ENCODE measurements at regions not wholly inside any gene's neighbourhood (a gene's known extent, or its start where the extent isn't known, plus 50 kb on each side); places are given as distances from the start of the nearest gene placed in this dataset.

DNA sequence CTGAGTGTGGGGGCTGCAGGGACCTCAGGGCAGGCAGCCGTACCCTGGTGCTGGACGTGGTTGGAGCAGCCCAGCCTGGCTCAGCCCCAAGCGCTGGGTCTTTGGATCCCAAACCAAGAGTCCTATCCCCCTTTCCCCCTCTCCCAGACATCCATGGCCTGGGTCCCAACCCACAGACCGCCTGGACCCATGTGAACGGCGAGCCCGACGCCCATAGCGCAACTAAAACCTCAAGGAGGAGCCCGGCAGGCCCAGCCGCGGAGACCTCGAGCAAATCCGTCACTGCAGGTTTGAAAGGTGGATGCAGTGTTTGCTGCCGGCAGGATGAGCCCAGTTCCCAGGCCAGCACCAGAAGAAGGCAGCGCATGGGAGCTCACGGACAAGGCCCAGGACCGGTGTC, 337.0 kb downstream of the BRD1 start:
- TF ChIP-seq, protein P1, sequence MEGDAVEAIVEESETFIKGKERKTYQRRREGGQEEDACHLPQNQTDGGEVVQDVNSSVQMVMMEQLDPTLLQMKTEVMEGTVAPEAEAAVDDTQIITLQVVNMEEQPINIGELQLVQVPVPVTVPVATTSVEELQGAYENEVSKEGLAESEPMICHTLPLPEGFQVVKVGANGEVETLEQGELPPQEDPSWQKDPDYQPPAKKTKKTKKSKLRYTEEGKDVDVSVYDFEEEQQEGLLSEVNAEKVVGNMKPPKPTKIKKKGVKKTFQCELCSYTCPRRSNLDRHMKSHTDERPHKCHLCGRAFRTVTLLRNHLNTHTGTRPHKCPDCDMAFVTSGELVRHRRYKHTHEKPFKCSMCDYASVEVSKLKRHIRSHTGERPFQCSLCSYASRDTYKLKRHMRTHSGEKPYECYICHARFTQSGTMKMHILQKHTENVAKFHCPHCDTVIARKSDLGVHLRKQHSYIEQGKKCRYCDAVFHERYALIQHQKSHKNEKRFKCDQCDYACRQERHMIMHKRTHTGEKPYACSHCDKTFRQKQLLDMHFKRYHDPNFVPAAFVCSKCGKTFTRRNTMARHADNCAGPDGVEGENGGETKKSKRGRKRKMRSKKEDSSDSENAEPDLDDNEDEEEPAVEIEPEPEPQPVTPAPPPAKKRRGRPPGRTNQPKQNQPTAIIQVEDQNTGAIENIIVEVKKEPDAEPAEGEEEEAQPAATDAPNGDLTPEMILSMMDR (IDR thresholded peaks at IDR 0.05) = no peak
- no peak for DNase-seq (ENCODE audit: low spot score)
- no peak for ATAC-seq (ENCODE audit: low FRiP score)

DNA sequence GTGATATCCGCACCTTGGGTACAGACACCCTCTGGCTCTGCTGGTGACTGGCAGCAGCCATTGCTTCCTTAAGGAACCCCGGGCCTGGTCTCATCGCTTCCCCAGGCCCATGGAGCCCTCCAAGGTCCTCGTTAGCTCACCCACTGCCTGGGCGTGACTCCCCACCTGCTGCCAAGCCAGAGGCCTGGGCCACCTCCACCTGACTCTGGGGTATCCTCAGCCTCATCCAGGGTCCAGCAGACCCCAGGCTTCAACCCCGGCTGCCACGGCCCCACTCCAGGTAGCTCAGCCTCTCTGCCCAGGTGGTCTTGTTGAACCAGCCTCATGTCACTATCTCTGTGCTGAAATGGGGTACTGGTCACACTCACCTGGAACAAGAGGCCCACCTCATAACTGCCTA, 337.9 kb downstream of the BRD1 start:
- ATAC-seq (ENCODE audit: low FRiP score) = no peak
- TF ChIP-seq, protein P1 (IDR thresholded peaks at IDR 0.05) = no peak
- no peak for DNase-seq (ENCODE audit: low spot score)

DNA sequence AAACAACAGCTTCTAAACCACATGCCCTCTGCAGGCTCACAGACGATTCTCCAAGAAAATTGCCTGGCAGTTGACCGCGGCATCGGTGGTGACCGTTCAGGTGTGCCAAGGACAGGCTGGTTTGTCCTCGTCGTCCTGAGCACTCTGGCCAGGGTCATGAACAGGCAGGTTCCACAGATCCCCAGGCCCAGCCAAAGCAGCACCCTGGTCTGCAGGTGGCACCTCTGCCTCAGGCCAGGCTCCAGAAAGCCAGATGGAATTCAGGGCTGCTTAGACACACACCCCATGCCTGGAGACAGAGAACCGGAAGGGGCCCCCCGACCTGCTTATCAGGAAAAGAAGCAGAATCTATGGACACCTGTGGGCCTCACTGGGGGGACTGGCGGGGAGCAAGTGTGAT, 338.7 kb downstream of the BRD1 start:
- no peak for DNase-seq (ENCODE audit: low spot score)
- ATAC-seq (ENCODE audit: low FRiP score) = no peak
- TF ChIP-seq, protein P1 (IDR thresholded peaks at IDR 0.05) = no peak

DNA sequence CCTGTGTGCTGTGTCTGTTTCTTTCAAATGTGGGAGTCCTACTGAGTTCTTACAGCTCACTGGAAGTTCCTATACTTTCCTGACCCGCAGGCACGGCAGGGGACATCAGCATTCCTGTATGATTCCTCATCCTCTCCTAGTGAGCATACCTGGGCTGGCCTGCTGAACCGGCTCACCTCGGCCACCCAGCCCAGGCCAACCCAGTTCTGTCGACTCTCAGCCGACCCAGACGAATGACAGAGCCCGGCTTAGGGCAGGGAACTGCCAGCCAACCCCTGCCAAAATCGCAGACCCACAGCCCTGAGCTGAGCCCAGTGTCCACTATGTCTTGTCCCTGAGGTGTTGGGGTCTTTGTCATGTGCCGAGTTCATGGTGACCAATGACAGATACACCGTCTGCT, 339.7 kb downstream of the BRD1 start:
- ATAC-seq (ENCODE audit: low FRiP score) = no peak
- TF ChIP-seq, protein P1 (IDR thresholded peaks at IDR 0.05) = no peak
- no peak for DNase-seq (ENCODE audit: low spot score)

DNA sequence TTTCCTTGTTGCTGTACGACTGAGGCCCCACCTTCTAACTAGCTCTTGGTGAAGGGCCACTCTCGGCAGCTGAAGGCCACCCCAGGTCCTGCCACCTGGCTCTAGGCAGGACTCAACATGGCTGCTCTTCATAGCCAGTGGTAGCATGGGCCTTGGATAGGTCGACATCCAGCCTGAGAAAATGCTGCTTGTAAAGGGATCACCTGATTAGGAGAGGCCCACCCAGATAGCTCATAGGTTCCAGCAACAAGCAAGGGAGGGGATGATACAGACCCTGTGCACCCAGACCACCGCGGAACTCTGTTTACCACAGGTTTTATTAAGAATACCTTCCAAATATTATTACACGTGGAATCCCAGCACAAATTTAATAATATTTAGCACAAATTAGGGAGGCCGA, 341.4 kb downstream of the BRD1 start:
- TF ChIP-seq, protein P1 (IDR thresholded peaks at IDR 0.05) = no peak
- no peak for ATAC-seq (ENCODE audit: low FRiP score)
- no peak for DNase-seq (ENCODE audit: low spot score)

DNA sequence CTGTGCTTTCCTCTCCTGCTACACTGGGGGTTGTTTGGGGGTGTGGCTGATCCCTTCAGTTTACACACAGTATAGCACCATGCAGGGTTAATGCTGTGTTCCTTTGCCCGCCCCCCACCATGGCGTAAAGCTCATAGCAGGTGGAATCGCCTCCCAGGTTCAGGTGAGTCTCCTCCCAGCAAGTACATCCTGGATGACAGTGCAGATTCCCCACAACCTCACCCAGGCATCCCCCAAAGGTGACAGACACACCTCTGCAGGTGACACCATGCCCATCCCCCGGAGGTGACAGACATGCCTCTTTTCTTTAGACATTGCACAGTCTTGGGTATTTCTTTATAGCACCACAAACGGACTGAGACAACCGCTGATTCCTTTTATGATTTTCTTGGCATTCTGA, 343.7 kb downstream of the BRD1 start:
- ATAC-seq (ENCODE audit: low FRiP score) (no peak), DNase-seq (ENCODE audit: low spot score) (no peak)
- TF ChIP-seq, protein P1 (IDR thresholded peaks at IDR 0.05) = no peak

DNA sequence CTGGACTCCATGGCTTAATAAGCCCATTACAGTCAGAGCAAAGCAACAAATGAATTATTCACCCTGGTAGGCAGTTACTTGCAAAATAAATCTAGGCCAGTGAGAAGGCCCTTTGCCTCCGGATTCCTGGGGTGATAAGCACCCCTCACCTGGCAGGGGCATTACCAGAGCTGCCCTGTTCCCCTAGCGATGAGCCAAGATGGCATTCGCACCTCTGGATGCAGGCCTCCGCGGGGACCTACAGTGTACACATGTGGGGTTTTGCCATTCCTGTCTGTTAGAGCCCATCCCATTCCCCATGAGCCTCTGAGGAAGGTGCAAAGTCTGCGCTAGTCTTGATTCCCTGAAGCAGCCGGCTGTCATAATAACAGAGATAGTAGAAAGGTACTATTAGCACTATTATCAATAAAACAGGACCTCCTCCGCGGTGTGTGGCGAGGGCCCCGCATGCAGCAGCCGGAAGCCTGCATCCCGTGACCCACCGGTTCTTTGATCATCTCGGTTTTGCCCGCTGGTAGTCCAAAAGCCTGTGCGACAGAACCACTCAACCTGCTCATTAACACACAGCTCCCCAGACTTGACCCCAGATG, 344.3 kb downstream of the BRD1 start:
- TF ChIP-seq, protein P1 (IDR thresholded peaks at IDR 0.05) = no peak
- no peak for DNase-seq (ENCODE audit: low spot score)
- ATAC-seq (ENCODE audit: low FRiP score) = no peak

Data from omental fat pad (tissue), 3 donors.